ENCODE measurements at regions not wholly inside any gene's neighbourhood (a gene's known extent, or its start where the extent isn't known, plus 50 kb on each side); places are given as distances from the start of the nearest gene placed in this dataset.

DNA sequence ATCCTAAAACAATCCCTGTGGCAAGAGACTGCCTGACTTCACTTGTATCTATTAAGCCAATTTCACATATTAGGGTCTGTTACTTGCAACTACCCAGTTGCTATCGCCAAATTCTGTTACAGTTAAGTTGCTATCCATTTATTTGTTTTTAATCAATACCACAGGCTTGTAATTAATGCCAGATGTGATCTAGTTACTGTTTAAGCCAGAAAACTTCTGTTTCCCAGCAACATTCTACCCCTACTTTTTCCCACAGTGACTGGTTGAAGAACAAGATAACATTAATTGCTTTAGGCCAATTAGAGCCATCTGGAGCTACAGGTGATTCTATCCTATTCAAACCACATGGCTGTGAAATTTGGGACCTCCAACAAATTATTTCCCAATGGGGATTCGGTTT is 131.3 kb downstream of the ALOX5 start:
- no peak for ATAC-seq
- CTCF ChIA-PET = no interaction called here
- TF ChIP-seq, protein P1, sequence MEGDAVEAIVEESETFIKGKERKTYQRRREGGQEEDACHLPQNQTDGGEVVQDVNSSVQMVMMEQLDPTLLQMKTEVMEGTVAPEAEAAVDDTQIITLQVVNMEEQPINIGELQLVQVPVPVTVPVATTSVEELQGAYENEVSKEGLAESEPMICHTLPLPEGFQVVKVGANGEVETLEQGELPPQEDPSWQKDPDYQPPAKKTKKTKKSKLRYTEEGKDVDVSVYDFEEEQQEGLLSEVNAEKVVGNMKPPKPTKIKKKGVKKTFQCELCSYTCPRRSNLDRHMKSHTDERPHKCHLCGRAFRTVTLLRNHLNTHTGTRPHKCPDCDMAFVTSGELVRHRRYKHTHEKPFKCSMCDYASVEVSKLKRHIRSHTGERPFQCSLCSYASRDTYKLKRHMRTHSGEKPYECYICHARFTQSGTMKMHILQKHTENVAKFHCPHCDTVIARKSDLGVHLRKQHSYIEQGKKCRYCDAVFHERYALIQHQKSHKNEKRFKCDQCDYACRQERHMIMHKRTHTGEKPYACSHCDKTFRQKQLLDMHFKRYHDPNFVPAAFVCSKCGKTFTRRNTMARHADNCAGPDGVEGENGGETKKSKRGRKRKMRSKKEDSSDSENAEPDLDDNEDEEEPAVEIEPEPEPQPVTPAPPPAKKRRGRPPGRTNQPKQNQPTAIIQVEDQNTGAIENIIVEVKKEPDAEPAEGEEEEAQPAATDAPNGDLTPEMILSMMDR (IDR thresholded peaks at IDR 0.05) = no peak
- POLR2A ChIA-PET = no interaction called here
- Mint-ChIP-seq H3K4me1 (ENCODE audit: low read depth) (peaks cover 5% of the 10 kb centered on the region), H3K4me3 (no peak overlapping the region), H3K27ac (no peak overlapping the region), H3K9me3 (no peaks in the 10 kb centered on the region), H3K36me3 (ENCODE audit: low read depth) (no peaks in the 10 kb centered on the region), H3K27me3 (no peaks in the 10 kb centered on the region)
- intact Hi-C loops (cut with micrococcal nuclease) = no loop called here
- DNase-seq = no peak

DNA sequence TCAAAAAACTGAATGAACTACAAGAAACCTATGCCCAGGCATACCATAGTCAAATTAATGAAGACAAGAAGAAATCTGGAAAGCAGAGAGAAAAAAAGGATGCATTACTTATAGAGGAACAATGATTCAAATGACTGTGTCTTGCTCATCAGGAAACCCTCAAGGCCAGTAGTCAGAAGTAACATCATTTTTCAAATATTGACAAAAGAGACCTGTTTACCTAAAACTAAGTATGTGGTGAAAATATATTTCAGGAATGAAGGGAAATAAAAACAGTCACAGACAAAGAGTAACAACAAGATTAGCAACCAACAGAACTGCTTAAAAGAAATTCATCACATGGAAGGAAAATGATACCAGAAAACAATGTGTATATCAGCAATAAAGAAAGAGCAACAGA is 128.4 kb downstream of the ALOX5 start:
- Mint-ChIP-seq H3K27me3 (no peaks in the 10 kb centered on the region), H3K36me3 (ENCODE audit: low read depth) (no peaks in the 10 kb centered on the region), H3K4me1 (ENCODE audit: low read depth) (peaks cover 10% of the 10 kb centered on the region), H3K4me3 (no peak overlapping the region), H3K9me3 (peaks cover 2% of the 10 kb centered on the region), H3K27ac (no peak overlapping the region)
- ATAC-seq (no peak), DNase-seq (no peak)
- TF ChIP-seq, protein P1 (IDR thresholded peaks at IDR 0.05) = no peak
- POLR2A ChIA-PET = no interaction called here
- intact Hi-C loops (cut with micrococcal nuclease) = no loop called here
- CTCF ChIA-PET = no interaction called here

DNA sequence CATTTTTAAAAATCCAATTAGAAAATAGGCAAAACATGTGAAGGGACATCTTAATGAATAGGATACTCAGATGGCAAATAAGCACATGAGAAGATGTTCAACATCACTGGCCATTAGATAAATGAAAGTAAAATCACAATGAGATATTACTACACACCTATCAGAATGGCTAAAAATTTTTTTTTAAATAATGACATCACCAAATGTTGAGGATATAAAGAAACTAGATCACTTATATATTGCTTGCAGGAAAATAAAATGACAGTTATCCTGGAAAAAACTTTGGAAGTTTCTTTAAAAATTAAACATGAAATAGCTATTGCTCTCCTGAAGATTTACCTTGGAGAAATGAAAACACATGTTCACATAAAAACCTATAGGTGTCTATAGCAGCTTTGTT is 127.8 kb downstream of the ALOX5 start:
- Mint-ChIP-seq H3K4me1 (ENCODE audit: low read depth) (peaks cover 13% of the 10 kb centered on the region), H3K4me3 (no peak overlapping the region), H3K27me3 (no peaks in the 10 kb centered on the region), H3K36me3 (ENCODE audit: low read depth) (no peaks in the 10 kb centered on the region), H3K9me3 (peaks cover 3% of the 10 kb centered on the region), H3K27ac (no peak overlapping the region)
- TF ChIP-seq, protein P1 (IDR thresholded peaks at IDR 0.05) = no peak
- ChIA-PET POLR2A (no interaction called here), CTCF (no interaction called here)
- ATAC-seq = no peak
- intact Hi-C loops (cut with micrococcal nuclease) = no loop called here
- no peak for DNase-seq

DNA sequence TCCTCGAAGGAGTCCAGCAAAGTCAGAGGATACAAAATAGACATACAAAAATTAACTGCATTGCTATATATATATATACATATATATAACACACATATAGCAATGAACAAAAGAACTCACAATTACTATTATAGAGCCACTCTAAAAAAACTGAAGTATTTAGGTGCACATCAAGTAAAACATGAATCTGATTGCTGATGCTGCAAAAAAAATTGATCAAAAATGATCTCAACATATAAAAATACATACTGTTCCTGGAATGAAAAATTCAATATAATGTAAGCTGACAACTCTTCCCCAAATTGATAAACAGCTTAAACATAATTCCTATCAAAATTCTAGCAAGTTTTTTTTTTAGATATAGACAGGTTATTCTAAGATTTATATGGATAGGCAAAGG is 126.8 kb downstream of the ALOX5 start:
- DNase-seq = no peak
- ATAC-seq = no peak
- H3K36me3 Mint-ChIP-seq (ENCODE audit: low read depth) = peaks cover under 1% of the 10 kb centered on the region
- no peak overlapping the region for H3K4me3 Mint-ChIP-seq
- intact Hi-C loops (cut with micrococcal nuclease) = no loop called here
- H3K9me3 Mint-ChIP-seq = peaks cover 7% of the 10 kb centered on the region
- ChIA-PET POLR2A (no interaction called here), CTCF (interaction anchor here (0.9 kb wide), 1 partner anchor 18 kb away, joined by 3 read pairs; no protein-coding TSS in a partner anchor)
- H3K4me1 Mint-ChIP-seq (ENCODE audit: low read depth) = peaks cover 15% of the 10 kb centered on the region
- TF ChIP-seq, protein P1 (IDR thresholded peaks at IDR 0.05) = no peak
- H3K27me3 Mint-ChIP-seq = no peaks in the 10 kb centered on the region
- no peak overlapping the region for H3K27ac Mint-ChIP-seq

DNA sequence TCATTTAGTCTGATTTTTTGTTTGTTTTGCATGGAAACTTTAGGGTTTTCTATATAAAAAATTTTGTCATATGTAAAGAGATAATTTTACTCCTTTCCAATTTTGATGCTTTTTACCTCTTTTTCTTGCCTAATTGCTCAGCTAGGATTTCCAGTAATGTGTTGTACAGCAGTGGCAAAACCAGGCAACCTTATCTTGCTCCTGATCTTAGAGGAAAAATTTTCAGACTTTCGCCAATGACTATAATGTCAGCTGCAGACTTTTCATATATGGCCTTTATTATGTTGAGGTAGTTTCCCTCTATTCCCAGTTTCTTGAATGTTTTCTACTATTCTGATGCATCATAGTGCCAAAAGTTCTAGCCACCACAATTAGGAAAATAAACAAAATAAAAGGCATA is 126.3 kb downstream of the ALOX5 start:
- Mint-ChIP-seq H3K27ac (no peak overlapping the region), H3K4me1 (ENCODE audit: low read depth) (peaks cover 19% of the 10 kb centered on the region), H3K4me3 (no peak overlapping the region), H3K27me3 (no peaks in the 10 kb centered on the region), H3K36me3 (ENCODE audit: low read depth) (peaks cover 3% of the 10 kb centered on the region), H3K9me3 (peaks cover 10% of the 10 kb centered on the region)
- TF ChIP-seq, protein P1 (IDR thresholded peaks at IDR 0.05) = no peak
- intact Hi-C loops (cut with micrococcal nuclease) = no loop called here
- ATAC-seq = no peak
- no peak for DNase-seq
- ChIA-PET CTCF (interaction anchor here (0.9 kb wide), 1 partner anchor 18 kb away, joined by 3 read pairs; no protein-coding TSS in a partner anchor), POLR2A (no interaction called here)

Measured in activated CD8-positive, alpha-beta T cell treated with anti-CD3 and anti-CD28 coated beads for 36 hours (primary cell).